HepG2 (cell line): ENCODE measurements at regions not wholly inside any gene's neighbourhood (a gene's known extent, or its start where the extent isn't known, plus 50 kb on each side); places are given as distances from the start of the nearest gene placed in this dataset.

Experiments
- CTCF ChIP-seq: sonication (generic); formaldehyde crosslinking; IDR thresholded peaks from 2 replicates; pipeline ENCODE4 v1.5.0; 2020; ENCODE audit warnings: mild to moderate bottlenecking, missing genetic modification reagents, moderate library complexity
- MNT ChIP-seq: fragments of 450-650 bp; IDR thresholded peaks from 2 replicates; pipeline ENCODE4 v1.6.1; 2016
- PRDM15 ChIP-seq: sonication (generic); formaldehyde crosslinking; IDR thresholded peaks from 2 replicates; pipeline ENCODE4 v1.4.0; 2020; ENCODE audit warnings: missing genetic modification reagents
- RNF2 ChIP-seq: fragments of 450-650 bp; conservative IDR thresholded peaks from 2 replicates; pipeline ENCODE4 v1.6.1; 2016; ENCODE audit warnings: low read depth
- ZFP1 ChIP-seq: IDR thresholded peaks from 2 replicates; pipeline ENCODE4 v1.6.1; 2016
- ZNF512B ChIP-seq: sonication (generic); formaldehyde crosslinking; IDR thresholded peaks from 2 replicates; pipeline ENCODE4 v1.5.1; 2020; ENCODE audit warnings: missing genetic modification reagents, mild to moderate bottlenecking, borderline replicate concordance
- ZNF660 ChIP-seq: sonication (generic); formaldehyde crosslinking; IDR thresholded peaks from 2 replicates; pipeline ENCODE4 v1.5.1; 2020; ENCODE audit warnings: mild to moderate bottlenecking, low read depth, missing genetic modification reagents, borderline replicate concordance

- no peak for TF ChIP-seq RNF2
- no peak for TF ChIP-seq ZNF512B
- no peak for TF ChIP-seq CTCF (CRISPR knock-in tag)
- no peak for TF ChIP-seq MNT
- no peak for TF ChIP-seq ZNF660
- no peak for TF ChIP-seq ZFP1 (CRISPR knock-in tag)
- TF ChIP-seq PRDM15 (CRISPR knock-in tag): no peak
Measured at GRCh38 chr11:122186439-122187080, 70.5 kb upstream of the BLID start.
